ENCODE measurements at regions not wholly inside any gene's neighbourhood (a gene's known extent, or its start where the extent isn't known, plus 50 kb on each side); places are given as distances from the start of the nearest gene placed in this dataset.
A peak's percentile ranks its signal among the peaks of the same experiment; 100 is the strongest.

- Histone ChIP-seq H3K27me3 (ENCODE audit: control insufficient read depth in 5 of 5, insufficient read depth in 4 of 5, low read length in 5 of 5) (peaks cover 3 to 9% (median 6%) of the 10 kb centered on the region in 5 donors), H3K4me1 (ENCODE audit: control insufficient read depth in 5 of 5, insufficient read depth in 5 of 5, low read length in 5 of 5) (peaks cover 0 to 29% (median 16%) of the 10 kb centered on the region in 5 donors), H3K9ac (ENCODE audit: low read length in 5 of 5) (no peak overlapping the region), H3K27ac (ENCODE audit: low read depth, low read length) (no peak overlapping the region), H3K4me3 (ENCODE audit: low read depth in 1 of 5, low read length in 5 of 5) (no peak overlapping the region), H3K9me3 (ENCODE audit: control insufficient read depth in 5 of 5, low read length in 5 of 5) (no peaks in the 10 kb centered on the region), H3K36me3 (ENCODE audit: control insufficient read depth in 5 of 5, insufficient read depth in 5 of 5, low read length in 5 of 5) (no peaks in the 10 kb centered on the region)
Observed at GRCh38 chr21:35855484-35855883, 204.8 kb downstream of the SETD4 start.

- no peaks in the 10 kb centered on the region for H3K9me3 ChIP-seq (ENCODE audit: control insufficient read depth in 5 of 5, low read length in 5 of 5)
- H3K9ac ChIP-seq (ENCODE audit: low read length in 5 of 5) = no peak overlapping the region
- peak overlapping the region; percentile 58 for H3K27ac ChIP-seq (ENCODE audit: low read depth, low read length)
- H3K27me3 ChIP-seq (ENCODE audit: control insufficient read depth in 5 of 5, insufficient read depth in 4 of 5, low read length in 5 of 5) = peaks cover 3 to 9% (median 7%) of the 10 kb centered on the region in 5 donors
- peaks cover 0 to 32% (median 19%) of the 10 kb centered on the region in 5 donors for H3K4me1 ChIP-seq (ENCODE audit: control insufficient read depth in 5 of 5, insufficient read depth in 5 of 5, low read length in 5 of 5)
- H3K36me3 ChIP-seq (ENCODE audit: control insufficient read depth in 5 of 5, insufficient read depth in 5 of 5, low read length in 5 of 5) = no peaks in the 10 kb centered on the region
- H3K4me3 ChIP-seq (ENCODE audit: low read depth in 1 of 5, low read length in 5 of 5) = no peak overlapping the region
Observed at GRCh38 chr21:35854281-35854680, 206.0 kb downstream of the SETD4 start.

DNA sequence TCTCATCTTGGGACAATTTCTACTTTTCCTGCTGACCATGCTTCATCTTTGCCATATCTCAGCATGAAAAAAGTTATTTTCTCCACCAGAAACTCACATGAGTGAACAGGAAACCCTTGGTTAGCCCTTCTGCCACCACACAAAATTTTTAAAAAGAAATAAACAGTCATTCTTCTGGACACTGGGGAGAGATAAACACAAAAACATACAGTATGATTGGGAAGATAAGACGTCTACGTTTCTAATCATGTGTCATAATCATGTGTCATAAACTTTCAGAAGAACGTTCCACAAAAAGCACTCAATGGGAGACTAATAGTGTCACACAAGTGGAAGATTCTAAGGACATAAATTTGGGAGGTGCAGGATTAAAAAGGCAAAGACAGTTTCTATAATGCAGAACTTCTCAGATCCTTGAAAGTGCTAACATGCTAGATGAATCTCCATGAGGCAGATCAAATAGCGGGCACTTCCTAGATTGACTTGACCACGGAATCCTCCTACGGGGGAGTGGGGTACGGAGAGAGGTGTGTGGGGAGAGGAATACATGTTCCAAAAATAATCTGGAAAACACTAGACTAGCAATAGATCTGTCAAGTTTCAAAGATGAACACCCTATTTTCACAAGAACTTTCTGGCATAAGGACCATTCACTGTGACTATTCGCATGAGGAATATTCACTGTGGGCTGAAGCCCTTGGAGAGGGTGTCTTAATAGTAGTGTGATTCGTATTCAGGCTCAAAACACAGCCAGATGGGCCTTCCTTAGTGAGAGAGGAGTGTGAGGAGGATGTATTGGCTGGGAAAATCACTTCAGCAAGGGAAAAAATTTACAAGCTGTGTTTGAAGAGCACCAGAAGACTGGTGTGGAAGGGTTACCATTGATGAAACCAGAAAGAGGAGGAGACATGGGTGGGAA, 206.7 kb downstream of the SETD4 start:
- Histone ChIP-seq H3K4me1 (ENCODE audit: control insufficient read depth in 5 of 5, insufficient read depth in 5 of 5, low read length in 5 of 5) (peaks cover 0 to 32% (median 19%) of the 10 kb centered on the region in 5 donors), H3K9ac (ENCODE audit: low read length in 5 of 5) (no peak overlapping the region), H3K27ac (ENCODE audit: low read depth, low read length) (peak overlapping the region; percentile 58), H3K4me3 (ENCODE audit: low read depth in 1 of 5, low read length in 5 of 5) (no peak overlapping the region), H3K36me3 (ENCODE audit: control insufficient read depth in 5 of 5, insufficient read depth in 5 of 5, low read length in 5 of 5) (no peaks in the 10 kb centered on the region), H3K9me3 (ENCODE audit: control insufficient read depth in 5 of 5, low read length in 5 of 5) (no peaks in the 10 kb centered on the region), H3K27me3 (ENCODE audit: control insufficient read depth in 5 of 5, insufficient read depth in 4 of 5, low read length in 5 of 5) (peaks cover 3 to 11% (median 7%) of the 10 kb centered on the region in 5 donors)

GRCh38 chr21:35852820-35853219, 207.5 kb downstream of the SETD4 start:
- Histone ChIP-seq H3K9ac (ENCODE audit: low read length in 5 of 5) (peak overlapping the region in 1 of 5 donors; percentile 40), H3K4me1 (ENCODE audit: control insufficient read depth in 5 of 5, insufficient read depth in 5 of 5, low read length in 5 of 5) (peaks cover 0 to 32% (median 19%) of the 10 kb centered on the region in 5 donors), H3K27ac (ENCODE audit: low read depth, low read length) (peak overlapping the region; percentile 58), H3K9me3 (ENCODE audit: control insufficient read depth in 5 of 5, low read length in 5 of 5) (no peaks in the 10 kb centered on the region), H3K4me3 (ENCODE audit: low read depth in 1 of 5, low read length in 5 of 5) (no peak overlapping the region), H3K27me3 (ENCODE audit: control insufficient read depth in 5 of 5, insufficient read depth in 4 of 5, low read length in 5 of 5) (peaks cover 3 to 11% (median 7%) of the 10 kb centered on the region in 5 donors), H3K36me3 (ENCODE audit: control insufficient read depth in 5 of 5, insufficient read depth in 5 of 5, low read length in 5 of 5) (no peaks in the 10 kb centered on the region)

- Histone ChIP-seq H3K9me3 (ENCODE audit: control insufficient read depth in 5 of 5, low read length in 5 of 5) (no peaks in the 10 kb centered on the region), H3K9ac (ENCODE audit: low read length in 5 of 5) (peak overlapping the region in 1 of 5 donors; percentile 32), H3K27me3 (ENCODE audit: control insufficient read depth in 5 of 5, insufficient read depth in 4 of 5, low read length in 5 of 5) (peaks cover 3 to 11% (median 7%) of the 10 kb centered on the region in 5 donors), H3K27ac (ENCODE audit: low read depth, low read length) (peak overlapping the region; percentile 58), H3K4me1 (ENCODE audit: control insufficient read depth in 5 of 5, insufficient read depth in 5 of 5, low read length in 5 of 5) (peaks cover 0 to 32% (median 19%) of the 10 kb centered on the region in 5 donors), H3K36me3 (ENCODE audit: control insufficient read depth in 5 of 5, insufficient read depth in 5 of 5, low read length in 5 of 5) (no peaks in the 10 kb centered on the region), H3K4me3 (ENCODE audit: low read depth in 1 of 5, low read length in 5 of 5) (peak overlapping the region in 4 of 5 donors; percentile 13 to 43 (median 27))
Observed at GRCh38 chr21:35850542-35851103, 209.7 kb downstream of the SETD4 start.

GRCh38 chr21:35850029-35850428, 210.3 kb downstream of the SETD4 start:
- H3K27me3 ChIP-seq (ENCODE audit: control insufficient read depth in 5 of 5, insufficient read depth in 4 of 5, low read length in 5 of 5) = peaks cover 3 to 10% (median 5%) of the 10 kb centered on the region in 5 donors
- H3K4me1 ChIP-seq (ENCODE audit: control insufficient read depth in 5 of 5, insufficient read depth in 5 of 5, low read length in 5 of 5) = peaks cover 0 to 32% (median 19%) of the 10 kb centered on the region in 5 donors
- peak overlapping the region; percentile 74 for H3K27ac ChIP-seq (ENCODE audit: low read depth, low read length)
- peak overlapping the region in 1 of 5 donors; percentile 43 for H3K4me3 ChIP-seq (ENCODE audit: low read depth in 1 of 5, low read length in 5 of 5)
- peak overlapping the region in 1 of 5 donors; percentile 32 for H3K9ac ChIP-seq (ENCODE audit: low read length in 5 of 5)
- no peaks in the 10 kb centered on the region for H3K9me3 ChIP-seq (ENCODE audit: control insufficient read depth in 5 of 5, low read length in 5 of 5)
- H3K36me3 ChIP-seq (ENCODE audit: control insufficient read depth in 5 of 5, insufficient read depth in 5 of 5, low read length in 5 of 5) = no peaks in the 10 kb centered on the region

DNA sequence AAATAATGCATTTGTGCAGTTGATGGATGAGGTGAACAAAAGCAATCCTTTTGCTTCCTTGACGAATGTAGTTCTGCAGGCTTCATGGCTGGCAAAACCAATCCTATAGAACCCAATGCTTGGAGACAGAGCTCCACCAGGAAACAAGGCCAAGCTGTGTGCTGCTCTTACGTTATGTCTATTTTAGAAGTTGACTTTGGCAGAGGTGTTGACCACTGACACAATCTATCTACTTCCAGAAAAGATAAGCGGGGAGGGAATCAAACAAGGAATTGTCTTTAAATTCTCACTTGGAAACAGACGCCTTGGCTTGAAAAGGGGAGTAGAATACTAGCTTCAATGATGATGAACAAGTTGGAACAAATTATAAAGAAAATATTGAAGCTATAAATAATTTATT, 211.2 kb downstream of the SETD4 start:
- H3K4me3 ChIP-seq (ENCODE audit: low read depth in 1 of 5, low read length in 5 of 5) = no peak overlapping the region
- H3K27me3 ChIP-seq (ENCODE audit: control insufficient read depth in 5 of 5, insufficient read depth in 4 of 5, low read length in 5 of 5) = peaks cover 0 to 8% (median 5%) of the 10 kb centered on the region in 5 donors
- H3K9ac ChIP-seq (ENCODE audit: low read length in 5 of 5) = no peak overlapping the region
- peak overlapping the region; percentile 74 for H3K27ac ChIP-seq (ENCODE audit: low read depth, low read length)
- H3K4me1 ChIP-seq (ENCODE audit: control insufficient read depth in 5 of 5, insufficient read depth in 5 of 5, low read length in 5 of 5) = peaks cover 0 to 36% (median 25%) of the 10 kb centered on the region in 5 donors
- H3K36me3 ChIP-seq (ENCODE audit: control insufficient read depth in 5 of 5, insufficient read depth in 5 of 5, low read length in 5 of 5) = no peaks in the 10 kb centered on the region
- H3K9me3 ChIP-seq (ENCODE audit: control insufficient read depth in 5 of 5, low read length in 5 of 5) = no peaks in the 10 kb centered on the region

DNA sequence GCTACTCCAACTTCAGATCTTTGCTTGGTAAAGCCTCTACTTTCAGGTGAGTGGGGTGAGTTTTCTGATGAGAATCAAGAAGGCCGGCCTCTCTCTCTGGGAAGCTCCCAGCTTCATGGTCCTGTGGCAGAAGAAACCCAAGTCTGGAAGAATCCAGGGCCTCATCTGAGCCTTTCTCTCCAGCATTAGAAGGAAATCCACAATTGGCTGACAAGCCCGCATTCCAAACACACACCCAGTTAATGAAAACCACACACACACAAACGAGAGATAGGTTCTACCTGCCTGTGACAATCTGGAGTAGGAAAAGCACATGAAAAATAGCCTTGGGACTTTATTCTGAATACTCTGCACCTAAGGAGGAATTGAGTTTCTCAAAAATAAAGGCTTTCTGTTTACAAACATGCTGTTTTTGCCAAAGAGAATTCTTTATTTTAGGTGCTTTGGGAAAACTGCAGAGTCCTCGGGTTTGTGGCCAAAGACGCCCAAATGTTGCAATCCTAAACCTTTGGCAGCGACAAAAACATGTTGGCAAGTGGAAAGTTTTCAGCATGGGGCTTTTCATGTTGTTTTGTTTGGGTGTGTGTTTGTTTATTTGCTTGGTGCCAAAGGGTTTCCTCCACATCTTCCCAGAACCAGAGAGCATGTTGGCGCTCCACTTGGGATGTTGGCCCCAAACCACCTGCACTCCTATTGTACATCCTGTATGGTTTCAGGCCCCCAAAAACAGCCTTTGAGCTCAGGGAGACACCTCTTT, 216.2 kb downstream of the SETD4 start:
- Histone ChIP-seq H3K4me1 (ENCODE audit: control insufficient read depth in 5 of 5, insufficient read depth in 5 of 5, low read length in 5 of 5) (peaks cover 0 to 12% (median 11%) of the 10 kb centered on the region in 5 donors), H3K27me3 (ENCODE audit: control insufficient read depth in 5 of 5, insufficient read depth in 4 of 5, low read length in 5 of 5) (peaks cover 0 to 2% (median 0%) of the 10 kb centered on the region in 5 donors), H3K4me3 (ENCODE audit: low read depth in 1 of 5, low read length in 5 of 5) (no peak overlapping the region), H3K27ac (ENCODE audit: low read depth, low read length) (no peak overlapping the region), H3K9me3 (ENCODE audit: control insufficient read depth in 5 of 5, low read length in 5 of 5) (no peaks in the 10 kb centered on the region), H3K36me3 (ENCODE audit: control insufficient read depth in 5 of 5, insufficient read depth in 5 of 5, low read length in 5 of 5) (no peaks in the 10 kb centered on the region), H3K9ac (ENCODE audit: low read length in 5 of 5) (no peak overlapping the region)

DNA sequence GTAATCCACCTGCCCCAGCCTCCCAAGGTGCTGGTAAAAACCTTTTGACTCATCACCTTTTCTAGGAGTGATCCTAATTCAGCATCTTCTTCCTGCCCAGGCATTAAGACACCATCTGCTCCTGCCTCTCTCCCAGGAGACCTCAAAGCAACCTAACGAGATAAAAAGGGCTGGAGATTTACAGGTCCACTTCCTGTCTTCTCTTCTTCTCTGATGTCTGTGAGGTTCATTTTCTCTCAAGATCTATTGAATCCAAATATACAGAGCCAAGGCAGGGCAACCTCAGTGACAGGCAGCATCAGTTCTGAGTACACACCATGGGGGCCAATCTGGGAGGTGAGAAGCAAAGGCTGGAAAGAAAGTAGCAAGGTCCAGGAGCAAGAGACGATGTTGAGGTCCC, 219.4 kb downstream of the SETD4 start:
- no peaks in the 10 kb centered on the region for H3K9me3 ChIP-seq (ENCODE audit: control insufficient read depth in 5 of 5, low read length in 5 of 5)
- peaks cover 0 to 21% (median 14%) of the 10 kb centered on the region in 5 donors for H3K4me1 ChIP-seq (ENCODE audit: control insufficient read depth in 5 of 5, insufficient read depth in 5 of 5, low read length in 5 of 5)
- no peaks in the 10 kb centered on the region for H3K36me3 ChIP-seq (ENCODE audit: control insufficient read depth in 5 of 5, insufficient read depth in 5 of 5, low read length in 5 of 5)
- H3K4me3 ChIP-seq (ENCODE audit: low read depth in 1 of 5, low read length in 5 of 5) = no peak overlapping the region
- no peaks in the 10 kb centered on the region for H3K27me3 ChIP-seq (ENCODE audit: control insufficient read depth in 5 of 5, insufficient read depth in 4 of 5, low read length in 5 of 5)
- no peak overlapping the region for H3K27ac ChIP-seq (ENCODE audit: low read depth, low read length)
- H3K9ac ChIP-seq (ENCODE audit: low read length in 5 of 5) = no peak overlapping the region

All from subcutaneous abdominal adipose tissue (tissue), 5 donors.